IMR-90 (cell line): ENCODE measurements at regions not wholly inside any gene's neighbourhood (a gene's known extent, or its start where the extent isn't known, plus 50 kb on each side); places are given as distances from the start of the nearest gene placed in this dataset.

Experiments
- BHLHE40 ChIP-seq: fragments of 150-350 bp; IDR thresholded peaks from 2 replicates; pipeline ENCODE4 v1.6.1; 2016; ENCODE audit warnings: mild to moderate bottlenecking, low read depth, low read length
- CEBPB ChIP-seq: IDR thresholded peaks from 2 replicates; pipeline ENCODE4 v1.6.1; 2012; ENCODE audit warnings: low read depth, low read length, improper control_type of control experiment
- MAFK ChIP-seq: IDR thresholded peaks from 2 replicates; pipeline ENCODE4 v1.6.1; 2012; ENCODE audit warnings: low read depth, low read length, improper control_type of control experiment
- MXI1 ChIP-seq: IDR thresholded peaks from 2 replicates; pipeline ENCODE4 v1.6.1; 2012; ENCODE audit warnings: low read depth, mild to moderate bottlenecking, low read length, moderate library complexity, borderline replicate concordance
- POLR2A ChIP-seq: IDR thresholded peaks from 2 replicates; pipeline ENCODE4 v1.6.1; 2012; ENCODE audit warnings: mild to moderate bottlenecking, low read depth, low read length
- RCOR1 ChIP-seq: IDR thresholded peaks from 2 replicates; pipeline ENCODE4 v1.6.1; 2012; ENCODE audit warnings: mild to moderate bottlenecking, low read length, improper control_type of control experiment; ENCODE audit not compliant: insufficient replicate concordance
- RFX5 ChIP-seq: IDR thresholded peaks from 2 replicates; pipeline ENCODE4 v1.8.0; 2012; ENCODE audit warnings: low read depth, mild to moderate bottlenecking, low read length, moderate library complexity
- SMC3 ChIP-seq: fragments of 150-350 bp; IDR thresholded peaks from 2 replicates; pipeline ENCODE4 v1.6.1; 2016; ENCODE audit warnings: low read depth, mild to moderate bottlenecking, antibody characterized with exemption, low read length, moderate library complexity
- USF2 ChIP-seq: fragments of 150-350 bp; IDR thresholded peaks from 2 replicates; pipeline ENCODE4 v1.6.1; 2017; ENCODE audit warnings: mild to moderate bottlenecking, antibody characterized with exemption, low read length, low read depth
- TF ChIP-seq, protein P1 (sequence below): conservative IDR thresholded peaks from 2 replicates; pipeline ENCODE4 v1.5.1; 2012; ENCODE audit warnings: mild to moderate bottlenecking, low read depth, low read length, improper control_type of control experiment
- TF ChIP-seq, protein P2 (sequence below): fragments of 150-350 bp; IDR thresholded peaks from 2 replicates; pipeline ENCODE4 v1.6.1; 2016; ENCODE audit warnings: low read depth, mild to moderate bottlenecking, low read length, moderate library complexity, borderline replicate concordance

- no peak for TF ChIP-seq RFX5
- no peak for TF ChIP-seq POLR2A
- no peak for TF ChIP-seq USF2
- no peak for TF ChIP-seq MXI1
- TF ChIP-seq, protein P1, sequence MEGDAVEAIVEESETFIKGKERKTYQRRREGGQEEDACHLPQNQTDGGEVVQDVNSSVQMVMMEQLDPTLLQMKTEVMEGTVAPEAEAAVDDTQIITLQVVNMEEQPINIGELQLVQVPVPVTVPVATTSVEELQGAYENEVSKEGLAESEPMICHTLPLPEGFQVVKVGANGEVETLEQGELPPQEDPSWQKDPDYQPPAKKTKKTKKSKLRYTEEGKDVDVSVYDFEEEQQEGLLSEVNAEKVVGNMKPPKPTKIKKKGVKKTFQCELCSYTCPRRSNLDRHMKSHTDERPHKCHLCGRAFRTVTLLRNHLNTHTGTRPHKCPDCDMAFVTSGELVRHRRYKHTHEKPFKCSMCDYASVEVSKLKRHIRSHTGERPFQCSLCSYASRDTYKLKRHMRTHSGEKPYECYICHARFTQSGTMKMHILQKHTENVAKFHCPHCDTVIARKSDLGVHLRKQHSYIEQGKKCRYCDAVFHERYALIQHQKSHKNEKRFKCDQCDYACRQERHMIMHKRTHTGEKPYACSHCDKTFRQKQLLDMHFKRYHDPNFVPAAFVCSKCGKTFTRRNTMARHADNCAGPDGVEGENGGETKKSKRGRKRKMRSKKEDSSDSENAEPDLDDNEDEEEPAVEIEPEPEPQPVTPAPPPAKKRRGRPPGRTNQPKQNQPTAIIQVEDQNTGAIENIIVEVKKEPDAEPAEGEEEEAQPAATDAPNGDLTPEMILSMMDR = no peak
- no peak for TF ChIP-seq RCOR1
- TF ChIP-seq CEBPB = no peak
- TF ChIP-seq SMC3 = no peak
- TF ChIP-seq MAFK = no peak
- no peak for TF ChIP-seq BHLHE40
- TF ChIP-seq, protein P2, sequence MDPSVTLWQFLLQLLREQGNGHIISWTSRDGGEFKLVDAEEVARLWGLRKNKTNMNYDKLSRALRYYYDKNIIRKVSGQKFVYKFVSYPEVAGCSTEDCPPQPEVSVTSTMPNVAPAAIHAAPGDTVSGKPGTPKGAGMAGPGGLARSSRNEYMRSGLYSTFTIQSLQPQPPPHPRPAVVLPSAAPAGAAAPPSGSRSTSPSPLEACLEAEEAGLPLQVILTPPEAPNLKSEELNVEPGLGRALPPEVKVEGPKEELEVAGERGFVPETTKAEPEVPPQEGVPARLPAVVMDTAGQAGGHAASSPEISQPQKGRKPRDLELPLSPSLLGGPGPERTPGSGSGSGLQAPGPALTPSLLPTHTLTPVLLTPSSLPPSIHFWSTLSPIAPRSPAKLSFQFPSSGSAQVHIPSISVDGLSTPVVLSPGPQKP = no peak
Observed at GRCh38 chr3:101994386-101994785, 145.1 kb downstream of the NFKBIZ start.
